ENCODE measurements at regions not wholly inside any gene's neighbourhood (a gene's known extent, or its start where the extent isn't known, plus 50 kb on each side); places are given as distances from the start of the nearest gene placed in this dataset.

DNA sequence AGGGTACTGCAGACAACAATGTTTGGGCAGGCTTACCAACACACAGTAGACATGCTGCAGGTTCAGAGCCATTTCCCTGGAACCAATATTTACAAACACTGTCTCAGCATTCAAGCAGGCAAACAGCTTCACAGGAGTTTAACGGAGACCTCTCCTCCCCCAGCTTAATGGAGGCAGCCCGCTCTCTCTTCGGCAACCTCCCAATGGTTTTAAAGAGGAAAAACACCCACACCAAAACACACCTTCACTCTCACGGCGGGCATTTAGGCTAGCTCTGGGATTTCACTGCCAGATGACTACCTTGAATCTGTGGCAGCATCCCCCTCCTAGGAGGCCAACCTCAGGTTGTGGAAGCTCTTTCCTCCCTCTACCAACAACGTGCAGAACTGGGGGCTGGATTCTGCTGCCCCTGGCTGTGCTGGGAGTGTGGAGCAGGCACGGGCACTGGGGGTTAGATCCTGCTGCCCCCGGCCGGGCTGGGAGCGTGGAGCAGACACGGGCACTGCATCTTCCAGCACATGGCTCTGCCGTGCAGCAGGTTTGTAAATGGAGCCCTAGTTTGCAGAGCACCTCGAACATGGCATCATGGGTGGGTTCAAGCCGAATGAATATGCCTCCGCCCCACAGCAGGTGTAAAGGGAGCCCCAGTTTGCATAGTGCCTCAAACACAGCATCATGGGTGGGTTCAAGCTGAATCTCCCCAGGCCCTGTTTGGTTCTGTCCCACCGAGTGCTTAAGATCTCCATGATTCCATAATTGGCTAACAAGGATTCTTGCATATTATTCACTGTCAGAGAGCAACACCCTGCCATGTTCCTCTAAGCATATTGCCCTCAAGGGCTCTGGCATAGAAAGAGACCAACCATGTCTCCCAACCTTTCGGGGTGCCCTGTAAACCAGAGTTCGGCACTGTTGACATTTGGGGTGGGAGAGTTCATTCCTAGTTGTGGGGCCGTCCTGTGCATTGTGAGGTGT, 86.4 kb downstream of the RBFOX3 start:
- no peak for FAIRE-seq
- dilution Hi-C loops (cut with MboI; ENCODE audit: extremely low pct_ligation_motif_present, low sequenced_read_pairs) = no loop called here
- H3K27me3 ChIP-seq (ENCODE audit: control insufficient read depth in 2 of 2, insufficient read depth in 2 of 2, low read length in 2 of 2) = peaks cover 0 to 2% of the 10 kb centered on the region in 2 experiments

More for the DNA sequence above, 86.4 kb downstream of the RBFOX3 start:
- no peaks in the 10 kb centered on the region for H4K20me1 ChIP-seq (replicated peaks; ENCODE audit: control insufficient read depth, extremely low read depth, insufficient read depth, low read length)
- H3K9me1 ChIP-seq (replicated peaks; ENCODE audit: control insufficient read depth, extremely low read depth, insufficient read depth, low read length) = no peaks in the 10 kb centered on the region
- H3K9me3 ChIP-seq (replicated peaks; ENCODE audit: control insufficient read depth, insufficient read depth, low read length) = no peaks in the 10 kb centered on the region
- TF ChIP-seq GATA2 (IDR thresholded peaks at IDR 0.05; ENCODE audit: insufficient read depth, insufficient read length, low read depth, low read length) (no peak), CTCF (IDR thresholded peaks at IDR 0.05; ENCODE audit: extremely low read depth in 1 of 2, insufficient read depth in 1 of 2, low read depth in 1 of 2, low read length in 2 of 2) (no peak), FOS (IDR thresholded peaks at IDR 0.05; ENCODE audit: borderline replicate concordance, insufficient read depth, low read length) (no peak), POLR2AphosphoS5 (IDR thresholded peaks at IDR 0.05; ENCODE audit: insufficient read depth, low read depth, low read length) (no peak), POLR2A (IDR thresholded peaks at IDR 0.05; ENCODE audit: low read depth, low read length) (no peak), JUN (IDR thresholded peaks at IDR 0.05; ENCODE audit: borderline replicate concordance, insufficient read depth, insufficient read length, low read depth) (no peak), EZH2 (IDR thresholded peaks at IDR 0.05; ENCODE audit: borderline replicate concordance, low read depth, low read length, severe bottlenecking) (no peak), MYC (IDR thresholded peaks at IDR 0.05; ENCODE audit: low read depth, low read length) (no peak)
- TF ChIP-seq, protein P1, sequence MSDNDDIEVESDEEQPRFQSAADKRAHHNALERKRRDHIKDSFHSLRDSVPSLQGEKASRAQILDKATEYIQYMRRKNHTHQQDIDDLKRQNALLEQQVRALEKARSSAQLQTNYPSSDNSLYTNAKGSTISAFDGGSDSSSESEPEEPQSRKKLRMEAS (IDR thresholded peaks at IDR 0.05; ENCODE audit: insufficient read depth, insufficient read length) = no peak
- no peaks in the 10 kb centered on the region for H3K79me2 ChIP-seq (ENCODE audit: control insufficient read depth, insufficient read depth, low read length)
- BruUV-seq (replicated peaks) = no TSS peak
- no peak overlapping the region for H2AFZ ChIP-seq (ENCODE audit: low read depth, low read length)
- H3K4me3 ChIP-seq (replicated peaks in 1 of 3; ENCODE audit: insufficient read depth in 1 of 3, low read depth in 1 of 3, low read length in 3 of 3) = no peak overlapping the region
- ChIA-PET POLR2A (no interaction called here), CTCF (no interaction called here)
- H3K4me1 ChIP-seq (ENCODE audit: control insufficient read depth, extremely low read depth, insufficient read depth, low read length) = no peaks in the 10 kb centered on the region
- H3K9ac ChIP-seq (replicated peaks; ENCODE audit: extremely low read depth, insufficient read depth, low read length) = no peak overlapping the region
- H3K27ac ChIP-seq (ENCODE audit: insufficient read depth, low read depth, low read length) = no peak overlapping the region
- H3K4me2 ChIP-seq (ENCODE audit: insufficient read depth, low read length) = no peak overlapping the region
- intact Hi-C loops (cut with micrococcal nuclease) = no loop called here
- no peaks in the 10 kb centered on the region for H3K36me3 ChIP-seq (ENCODE audit: control insufficient read depth in 2 of 2, extremely low read depth in 1 of 2, insufficient read depth in 2 of 2, low read length in 2 of 2)
- DNase-seq (ENCODE audit: low read depth, low spot score) = no peak
